ENCODE measurements at regions not wholly inside any gene's neighbourhood (a gene's known extent, or its start where the extent isn't known, plus 50 kb on each side); places are given as distances from the start of the nearest gene placed in this dataset.

GRCh38 chr3:56980798-56981390 is 79.6 kb upstream of the SPATA12 start:
- ChIA-PET CTCF (interaction anchor here (2.2 kb wide), 1 partner anchor 9 kb away, joined by 5 read pairs; no protein-coding TSS in a partner anchor), POLR2A (interaction anchor here (1.0 kb wide), 1 partner anchor 63 kb away, joined by 3 read pairs; no protein-coding TSS in a partner anchor)
- Mint-ChIP-seq H3K27ac (no peak overlapping the region), H3K27me3 (no peaks in the 10 kb centered on the region), H3K36me3 (ENCODE audit: low read depth) (no peaks in the 10 kb centered on the region), H3K4me1 (no peaks in the 10 kb centered on the region), H3K9me3 (no peaks in the 10 kb centered on the region), H3K4me3 (no peak overlapping the region)
- TF ChIP-seq, protein P1, sequence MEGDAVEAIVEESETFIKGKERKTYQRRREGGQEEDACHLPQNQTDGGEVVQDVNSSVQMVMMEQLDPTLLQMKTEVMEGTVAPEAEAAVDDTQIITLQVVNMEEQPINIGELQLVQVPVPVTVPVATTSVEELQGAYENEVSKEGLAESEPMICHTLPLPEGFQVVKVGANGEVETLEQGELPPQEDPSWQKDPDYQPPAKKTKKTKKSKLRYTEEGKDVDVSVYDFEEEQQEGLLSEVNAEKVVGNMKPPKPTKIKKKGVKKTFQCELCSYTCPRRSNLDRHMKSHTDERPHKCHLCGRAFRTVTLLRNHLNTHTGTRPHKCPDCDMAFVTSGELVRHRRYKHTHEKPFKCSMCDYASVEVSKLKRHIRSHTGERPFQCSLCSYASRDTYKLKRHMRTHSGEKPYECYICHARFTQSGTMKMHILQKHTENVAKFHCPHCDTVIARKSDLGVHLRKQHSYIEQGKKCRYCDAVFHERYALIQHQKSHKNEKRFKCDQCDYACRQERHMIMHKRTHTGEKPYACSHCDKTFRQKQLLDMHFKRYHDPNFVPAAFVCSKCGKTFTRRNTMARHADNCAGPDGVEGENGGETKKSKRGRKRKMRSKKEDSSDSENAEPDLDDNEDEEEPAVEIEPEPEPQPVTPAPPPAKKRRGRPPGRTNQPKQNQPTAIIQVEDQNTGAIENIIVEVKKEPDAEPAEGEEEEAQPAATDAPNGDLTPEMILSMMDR (IDR thresholded peaks at IDR 0.05): no peak
- DNase-seq (no peak), ATAC-seq (ENCODE audit: low read depth) (no peak)
- intact Hi-C loops (cut with micrococcal nuclease): no loop called here

DNA sequence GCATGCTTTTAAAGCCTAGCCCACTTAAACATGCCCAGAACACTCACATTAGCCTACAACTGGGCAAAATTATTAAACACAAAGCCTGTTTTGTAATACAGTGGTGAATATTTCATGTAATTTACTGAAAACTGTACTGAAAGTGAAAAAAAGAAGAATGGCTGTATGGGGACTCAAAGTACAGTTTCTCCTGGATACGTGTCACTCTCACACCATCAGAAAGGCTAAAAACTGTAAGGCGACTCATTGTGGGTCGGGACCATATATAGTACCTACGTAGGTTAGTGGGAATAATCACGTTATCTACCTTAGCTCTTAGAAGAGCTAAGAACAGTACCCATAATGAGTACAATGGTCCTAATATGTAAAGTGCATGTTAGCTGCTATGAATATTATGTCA is 80.2 kb upstream of the SPATA12 start:
- no peak for DNase-seq
- Mint-ChIP-seq H3K27me3 (no peaks in the 10 kb centered on the region), H3K27ac (no peak overlapping the region), H3K9me3 (no peaks in the 10 kb centered on the region), H3K4me3 (no peak overlapping the region), H3K36me3 (ENCODE audit: low read depth) (no peaks in the 10 kb centered on the region), H3K4me1 (no peaks in the 10 kb centered on the region)
- POLR2A ChIA-PET: no interaction called here
- TF ChIP-seq, protein P1 (IDR thresholded peaks at IDR 0.05): no peak
- CTCF ChIA-PET: interaction anchor here (2.2 kb wide), 1 partner anchor 10 kb away, joined by 5 read pairs; no protein-coding TSS in a partner anchor
- intact Hi-C loops (cut with micrococcal nuclease): no loop called here
- ATAC-seq (ENCODE audit: low read depth): no peak

DNA sequence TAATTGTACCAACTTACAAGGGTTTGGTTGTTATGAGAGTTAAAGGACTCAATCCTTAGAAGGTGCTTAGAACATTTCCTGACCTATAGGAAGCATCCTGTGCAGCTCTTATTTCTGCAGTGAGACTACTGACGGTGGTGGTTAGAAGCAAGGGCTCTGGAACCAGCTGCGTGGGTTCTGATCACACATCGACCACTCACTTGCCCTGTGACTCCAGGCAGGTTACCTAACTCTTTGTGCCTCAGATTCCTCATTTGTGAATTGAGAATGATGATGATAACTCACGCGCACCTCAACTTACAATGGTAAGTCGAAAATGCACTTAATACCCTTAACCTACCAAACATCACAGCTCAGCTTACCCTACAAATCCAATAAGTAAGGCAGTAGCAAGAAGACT is 80.7 kb upstream of the SPATA12 start:
- no peaks in the 10 kb centered on the region for H3K27me3 Mint-ChIP-seq
- no peak overlapping the region for H3K27ac Mint-ChIP-seq
- DNase-seq (no peak), ATAC-seq (ENCODE audit: low read depth) (no peak)
- no peaks in the 10 kb centered on the region for H3K4me1 Mint-ChIP-seq
- intact Hi-C loops (cut with micrococcal nuclease): no loop called here
- no peaks in the 10 kb centered on the region for H3K36me3 Mint-ChIP-seq (ENCODE audit: low read depth)
- no peak overlapping the region for H3K4me3 Mint-ChIP-seq
- CTCF ChIA-PET: interaction anchor here (1.2 to 2.2 kb wide), 2 partner anchors 8 to 10 kb away, joined by 3 to 5 read pairs; no protein-coding TSS in a partner anchor
- POLR2A ChIA-PET: no interaction called here
- TF ChIP-seq, protein P1 (IDR thresholded peaks at IDR 0.05): no peak
- no peaks in the 10 kb centered on the region for H3K9me3 Mint-ChIP-seq

- ATAC-seq (ENCODE audit: low read depth): no peak
- TF ChIP-seq, protein P1 (IDR thresholded peaks at IDR 0.05): no peak
These were observed 82.9 kb upstream of the SPATA12 start for GRCh38 chr3:56977561-56977889.

GRCh38 chr3:56976651-56977560 is 83.6 kb upstream of the SPATA12 start:
- Mint-ChIP-seq H3K9me3 (no peaks in the 10 kb centered on the region), H3K27ac (no peak overlapping the region), H3K27me3 (no peaks in the 10 kb centered on the region), H3K4me3 (no peak overlapping the region), H3K4me1 (no peaks in the 10 kb centered on the region), H3K36me3 (ENCODE audit: low read depth) (no peaks in the 10 kb centered on the region)
- intact Hi-C loops (cut with micrococcal nuclease): no loop called here
- DNase-seq (no peak), ATAC-seq (ENCODE audit: low read depth) (no peak)
- ChIA-PET POLR2A (interaction anchor here (1.0 kb wide), 1 partner anchor 222 kb away, joined by 3 read pairs; no protein-coding TSS in a partner anchor), CTCF (interaction anchor here (1.1 to 1.9 kb wide), 3 partner anchors 11 to 19 kb away, joined by 3 to 8 read pairs (median 3); no protein-coding TSS in a partner anchor)
- TF ChIP-seq, protein P1 (IDR thresholded peaks at IDR 0.05): no peak

More at GRCh38 chr3:56977561-56977889, 82.9 kb upstream of the SPATA12 start:
- ChIA-PET CTCF (interaction anchor here (1.1 to 1.9 kb wide), 3 partner anchors 11 to 19 kb away, joined by 3 to 8 read pairs (median 3); no protein-coding TSS in a partner anchor), POLR2A (interaction anchor here (1.0 kb wide), 1 partner anchor 223 kb away, joined by 3 read pairs; no protein-coding TSS in a partner anchor)
- intact Hi-C loops (cut with micrococcal nuclease): no loop called here
- DNase-seq: no peak
- no peaks in the 10 kb centered on the region for H3K27me3 Mint-ChIP-seq
- no peak overlapping the region for H3K4me3 Mint-ChIP-seq
- H3K36me3 Mint-ChIP-seq (ENCODE audit: low read depth): no peaks in the 10 kb centered on the region
- no peaks in the 10 kb centered on the region for H3K4me1 Mint-ChIP-seq
- no peak overlapping the region for H3K27ac Mint-ChIP-seq
- no peaks in the 10 kb centered on the region for H3K9me3 Mint-ChIP-seq
